HG03354 (cell line): ENCODE measurements at regions not wholly inside any gene's neighbourhood (a gene's known extent, or its start where the extent isn't known, plus 50 kb on each side); places are given as distances from the start of the nearest gene placed in this dataset.
"Not testable (repeated sequence)": the region's sequence is repeated elsewhere in the genome, so short reads cannot be mapped to it uniquely, and the experiment has no call there.

ENCODE experiments used
- ATAC-seq: cut with Tn5 transposase; IDR thresholded peaks from one replicate; pipeline ENCODE4 v1.9.1; 2021; ENCODE audit warnings: mild to moderate bottlenecking; ENCODE audit not compliant: unreplicated experiment, poor library complexity, severe bottlenecking

GRCh38 chr16:29265255-29265853 is 141.2 kb downstream of the NPIPB11 start:
- ATAC-seq: not testable (repeated sequence)

- ATAC-seq: not testable (repeated sequence)
Measured at GRCh38 chr16:29264080-29264837, 142.3 kb downstream of the NPIPB11 start.

GRCh38 chr16:29262725-29263124 is 143.8 kb downstream of the NPIPB11 start:
- not testable (repeated sequence) for ATAC-seq

GRCh38 chr16:29261427-29262248 is 144.9 kb downstream of the NPIPB11 start:
- not testable (repeated sequence) for ATAC-seq

GRCh38 chr16:29260683-29261426 is 145.7 kb downstream of the NPIPB11 start:
- not testable (repeated sequence) for ATAC-seq

- ATAC-seq: not testable (repeated sequence)
Measured at GRCh38 chr16:29259635-29260457, 146.7 kb downstream of the NPIPB11 start.

- not testable (repeated sequence) for ATAC-seq
Measured at GRCh38 chr16:29258946-29259634, 147.4 kb downstream of the NPIPB11 start.

GRCh38 chr16:29257419-29258336 is 148.8 kb downstream of the NPIPB11 start:
- not testable (repeated sequence) for ATAC-seq

- no peak for ATAC-seq
Measured at GRCh38 chr16:29256501-29256981, 150.0 kb downstream of the NPIPB11 start.

GRCh38 chr16:29255957-29256356 is 150.6 kb downstream of the NPIPB11 start:
- not testable (repeated sequence) for ATAC-seq

- ATAC-seq: not testable (repeated sequence)
Measured at GRCh38 chr16:29255496-29255796, 151.1 kb downstream of the NPIPB11 start.

GRCh38 chr16:29254676-29255495 is 151.6 kb downstream of the NPIPB11 start:
- no peak for ATAC-seq

- not testable (repeated sequence) for ATAC-seq
Measured at GRCh38 chr16:29253716-29254590, 152.6 kb downstream of the NPIPB11 start.

GRCh38 chr16:29253066-29253590 is 153.4 kb downstream of the NPIPB11 start:
- not testable (repeated sequence) for ATAC-seq

- not testable (repeated sequence) for ATAC-seq
Measured at GRCh38 chr16:29252311-29252710, 154.2 kb downstream of the NPIPB11 start.
